Gastrocnemius medialis (tissue), 4 donors: ENCODE measurements at regions not wholly inside any gene's neighbourhood (a gene's known extent, or its start where the extent isn't known, plus 50 kb on each side); places are given as distances from the start of the nearest gene placed in this dataset.

Experiments
- POLR2A ChIP-seq, 2 donors: fragments of 450-650 bp; IDR thresholded peaks; one replicate each; pipeline ENCODE4 v1.6.1; 2017; ENCODE audit warnings: antibody characterized with exemption in 2 of 2, mild to moderate bottlenecking in 2 of 2, moderate library complexity in 2 of 2
- TF ChIP-seq, protein P1 (sequence below), 5 experiments: fragments of 450-650 bp in 3 of 5; fragments of 200-600 bp in 2 of 5; sonication (generic) in 2 of 5; IDR thresholded peaks in 4 of 5; conservative IDR thresholded peaks in 1 of 5; 1 replicate in 4 of 5; 2 replicates in 1 of 5; pipeline ENCODE4 v1.5.1; 2016 to 2019; ENCODE audit warnings: antibody characterized with exemption in 5 of 5, mild to moderate bottlenecking in 3 of 5, moderate library complexity in 3 of 5

DNA sequence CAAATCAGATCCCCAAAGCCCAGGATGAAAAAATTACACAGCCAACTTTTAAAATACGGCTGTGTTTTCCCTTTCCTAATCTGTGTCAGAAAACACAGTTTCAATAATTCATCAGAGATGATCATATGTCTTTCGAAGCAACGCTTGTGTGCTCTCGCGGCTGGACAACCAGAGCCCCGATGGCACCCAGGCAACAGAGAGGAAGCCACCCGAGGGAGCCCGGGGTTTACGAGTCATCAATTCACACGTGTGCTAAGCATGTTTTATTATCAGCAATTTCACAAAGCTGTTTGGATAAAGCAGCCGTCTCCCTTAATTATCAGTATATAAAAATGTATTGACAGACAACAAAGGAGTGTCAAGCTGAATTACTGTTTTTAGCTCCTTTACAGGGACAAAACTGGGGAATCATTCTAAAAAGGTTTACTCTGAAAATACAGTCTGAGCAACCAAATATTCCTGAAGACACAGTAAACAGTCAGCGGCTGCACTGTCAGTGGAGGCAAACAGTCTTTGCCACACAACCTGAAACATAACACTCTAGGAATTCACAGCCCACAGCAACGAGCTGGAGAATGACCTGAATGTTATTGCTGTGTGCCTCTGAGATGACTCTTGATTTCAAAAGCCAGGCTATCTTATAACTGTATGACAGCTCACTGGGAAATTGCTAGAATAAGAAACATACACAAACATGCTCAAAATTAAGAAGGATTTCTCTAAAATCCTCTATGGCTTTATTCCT, 201.0 kb downstream of the SIPA1L2 start:
- no peak for TF ChIP-seq POLR2A (IDR thresholded peaks at IDR 0.05)
- TF ChIP-seq, protein P1, sequence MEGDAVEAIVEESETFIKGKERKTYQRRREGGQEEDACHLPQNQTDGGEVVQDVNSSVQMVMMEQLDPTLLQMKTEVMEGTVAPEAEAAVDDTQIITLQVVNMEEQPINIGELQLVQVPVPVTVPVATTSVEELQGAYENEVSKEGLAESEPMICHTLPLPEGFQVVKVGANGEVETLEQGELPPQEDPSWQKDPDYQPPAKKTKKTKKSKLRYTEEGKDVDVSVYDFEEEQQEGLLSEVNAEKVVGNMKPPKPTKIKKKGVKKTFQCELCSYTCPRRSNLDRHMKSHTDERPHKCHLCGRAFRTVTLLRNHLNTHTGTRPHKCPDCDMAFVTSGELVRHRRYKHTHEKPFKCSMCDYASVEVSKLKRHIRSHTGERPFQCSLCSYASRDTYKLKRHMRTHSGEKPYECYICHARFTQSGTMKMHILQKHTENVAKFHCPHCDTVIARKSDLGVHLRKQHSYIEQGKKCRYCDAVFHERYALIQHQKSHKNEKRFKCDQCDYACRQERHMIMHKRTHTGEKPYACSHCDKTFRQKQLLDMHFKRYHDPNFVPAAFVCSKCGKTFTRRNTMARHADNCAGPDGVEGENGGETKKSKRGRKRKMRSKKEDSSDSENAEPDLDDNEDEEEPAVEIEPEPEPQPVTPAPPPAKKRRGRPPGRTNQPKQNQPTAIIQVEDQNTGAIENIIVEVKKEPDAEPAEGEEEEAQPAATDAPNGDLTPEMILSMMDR (IDR thresholded peaks at IDR 0.05 in 4 of 5, conservative IDR thresholded peaks at IDR 0.05 in 1 of 5), result no peak
